OCI-LY7 (cell line): ENCODE measurements at regions not wholly inside any gene's neighbourhood (a gene's known extent, or its start where the extent isn't known, plus 50 kb on each side); places are given as distances from the start of the nearest gene placed in this dataset.

Source experiments
- BruUV-seq: library from RNA; stranded (reverse); fragments of 400-500 nt; replicated peaks from 2 replicates; lab custom pipeline; 2021; lab: Mats Ljungman, UMichigan
- CTCF ChIA-PET: fragments of 300-600 bp; sonication (Branson Sonifier 250); formaldehyde crosslinking; loops from one replicate; lab custom pipeline; 2022; ENCODE audit warnings: antibody characterized with exemption; ENCODE audit not compliant: unreplicated experiment; lab: Charles Lee
- POLR2A ChIA-PET: fragments of 300-600 bp; sonication (Branson Sonifier 250); formaldehyde crosslinking; loops from one replicate; lab custom pipeline; 2022; ENCODE audit warnings: antibody characterized with exemption; lab: Charles Lee
- DNase-seq: peaks from one replicate; pipeline ENCODE4 v3.0.0-alpha.2; 2015; ENCODE audit warnings: low spot score
- H2AFZ ChIP-seq: fragments of 200-600 bp; sonication (generic), shearing (Covaris generic); 2 replicates; pipeline ENCODE4 v1.6.1; 2014; ENCODE audit warnings: mild to moderate bottlenecking, antibody characterized with exemption, low read length, moderate library complexity
- H3K27ac ChIP-seq: fragments of 200-600 bp; sonication (generic); 2 replicates; pipeline ENCODE4 v1.5.1; 2014; ENCODE audit warnings: mixed run types, low read depth, mild to moderate bottlenecking, moderate library complexity, low read length, inconsistent platforms; ENCODE audit not compliant: poor library complexity, severe bottlenecking
- H3K36me3 ChIP-seq: fragments of 200-600 bp; sonication (generic); 2 replicates; pipeline ENCODE4 v1.6.1; 2014; ENCODE audit warnings: mild to moderate bottlenecking, antibody characterized with exemption, low read length, moderate library complexity, mixed read lengths; ENCODE audit not compliant: insufficient read depth
- H3K4me1 ChIP-seq: fragments of 200-600 bp; sonication (generic); 2 replicates; pipeline ENCODE4 v1.5.1; 2014; ENCODE audit warnings: mild to moderate bottlenecking, low read length; ENCODE audit not compliant: insufficient read depth, poor library complexity, severe bottlenecking
- H3K4me2 ChIP-seq: fragments of 200-600 bp; sonication (generic); 2 replicates; pipeline ENCODE4 v1.6.1; 2014; ENCODE audit warnings: mild to moderate bottlenecking, low read length
- H3K4me3 ChIP-seq: fragments of 200-600 bp; sonication (generic); 2 replicates; pipeline ENCODE4 v1.5.1; 2014; ENCODE audit warnings: mild to moderate bottlenecking, low read depth, low read length; ENCODE audit not compliant: poor library complexity, severe bottlenecking
- H3K79me2 ChIP-seq: fragments of 200-600 bp; sonication (generic); 2 replicates; pipeline ENCODE4 v1.6.1; 2016; ENCODE audit warnings: low read depth, mild to moderate bottlenecking, low read length, moderate library complexity, mixed read lengths; ENCODE audit not compliant: insufficient read depth
- H3K9me2 ChIP-seq: fragments of 200-600 bp; sonication (generic); 2 replicates; pipeline ENCODE4 v1.6.1; 2016; ENCODE audit warnings: mild to moderate bottlenecking, low read length, mixed read lengths; ENCODE audit not compliant: insufficient read depth
- H3K9me3 ChIP-seq: fragments of 200-600 bp; sonication (generic); 2 replicates; pipeline ENCODE4 v1.6.1; 2014; ENCODE audit warnings: mild to moderate bottlenecking, mixed run types, low read length, mixed read lengths
- H4K20me1 ChIP-seq: fragments of 200-600 bp; sonication (generic); 2 replicates; pipeline ENCODE4 v1.6.1; 2014; ENCODE audit warnings: mild to moderate bottlenecking, antibody characterized with exemption, low read length, moderate library complexity, mixed read lengths; ENCODE audit not compliant: insufficient read depth
- EZH2phosphoT487 ChIP-seq: fragments of 200-600 bp; sonication (generic); IDR thresholded peaks from 2 replicates; pipeline ENCODE4 v1.6.1; 2018; ENCODE audit warnings: low read depth, borderline replicate concordance, mild to moderate bottlenecking, mixed run types, antibody characterized with exemption, low read length, moderate library complexity, mixed read lengths
- intact Hi-C: fragments of 100-400 bp; cut with micrococcal nuclease; formaldehyde crosslinking; loops from one replicate; pipeline ENCODE4 v1.10.0; 2022; ENCODE audit not compliant: unreplicated experiment
- TF ChIP-seq, protein P1 (sequence below): fragments of 200-600 bp; sonication (generic); conservative IDR thresholded peaks from 2 replicates; pipeline ENCODE4 v1.5.1; 2014; ENCODE audit warnings: mild to moderate bottlenecking, antibody characterized with exemption, low read length, moderate library complexity, mixed read lengths

DNA sequence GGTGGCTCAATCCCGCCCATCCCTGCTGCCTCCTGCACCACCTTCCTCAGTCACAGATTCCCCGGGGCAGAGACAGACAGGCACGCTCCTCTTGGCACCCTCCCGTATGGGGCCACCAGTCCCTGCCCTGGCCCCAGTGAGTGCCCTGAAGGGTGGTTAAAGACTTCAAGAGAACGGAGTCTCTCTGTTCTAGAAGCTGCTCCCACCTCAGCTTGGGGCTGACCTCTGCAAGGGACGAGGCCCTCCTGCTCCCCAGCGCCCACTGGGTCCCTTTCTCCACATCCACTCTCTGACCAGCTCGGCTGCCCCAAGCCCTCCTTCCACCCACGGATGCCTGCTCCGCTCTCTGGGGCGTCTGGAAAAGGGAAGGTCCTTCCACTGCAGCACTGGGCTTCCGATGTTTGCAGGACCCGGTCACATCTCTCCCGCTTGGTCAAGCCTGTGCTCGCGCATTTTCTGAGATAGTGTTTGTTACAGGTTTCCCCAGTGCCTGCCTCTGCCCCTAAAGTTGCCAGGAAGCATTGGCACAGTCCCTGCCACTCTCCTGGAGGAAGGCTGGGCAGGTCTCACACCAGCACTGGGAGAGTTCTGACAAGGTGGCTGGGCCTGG lies 1487.9 kb downstream of the TBC1D22A start:
- no TSS peak for BruUV-seq
- TF ChIP-seq EZH2phosphoT487: no peak
- TF ChIP-seq, protein P1, sequence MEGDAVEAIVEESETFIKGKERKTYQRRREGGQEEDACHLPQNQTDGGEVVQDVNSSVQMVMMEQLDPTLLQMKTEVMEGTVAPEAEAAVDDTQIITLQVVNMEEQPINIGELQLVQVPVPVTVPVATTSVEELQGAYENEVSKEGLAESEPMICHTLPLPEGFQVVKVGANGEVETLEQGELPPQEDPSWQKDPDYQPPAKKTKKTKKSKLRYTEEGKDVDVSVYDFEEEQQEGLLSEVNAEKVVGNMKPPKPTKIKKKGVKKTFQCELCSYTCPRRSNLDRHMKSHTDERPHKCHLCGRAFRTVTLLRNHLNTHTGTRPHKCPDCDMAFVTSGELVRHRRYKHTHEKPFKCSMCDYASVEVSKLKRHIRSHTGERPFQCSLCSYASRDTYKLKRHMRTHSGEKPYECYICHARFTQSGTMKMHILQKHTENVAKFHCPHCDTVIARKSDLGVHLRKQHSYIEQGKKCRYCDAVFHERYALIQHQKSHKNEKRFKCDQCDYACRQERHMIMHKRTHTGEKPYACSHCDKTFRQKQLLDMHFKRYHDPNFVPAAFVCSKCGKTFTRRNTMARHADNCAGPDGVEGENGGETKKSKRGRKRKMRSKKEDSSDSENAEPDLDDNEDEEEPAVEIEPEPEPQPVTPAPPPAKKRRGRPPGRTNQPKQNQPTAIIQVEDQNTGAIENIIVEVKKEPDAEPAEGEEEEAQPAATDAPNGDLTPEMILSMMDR: no peak
- H3K4me3 ChIP-seq: no peak overlapping the region
- ChIA-PET POLR2A (no interaction called here), CTCF (no interaction called here)
- H4K20me1 ChIP-seq: no peaks in the 10 kb centered on the region
- no peaks in the 10 kb centered on the region for H3K9me3 ChIP-seq
- H3K9me2 ChIP-seq: no peaks in the 10 kb centered on the region
- H2AFZ ChIP-seq: no peak overlapping the region
- no peak overlapping the region for H3K27ac ChIP-seq
- H3K4me2 ChIP-seq: no peak overlapping the region
- H3K4me1 ChIP-seq: no peaks in the 10 kb centered on the region
- intact Hi-C loops: no loop called here
- H3K36me3 ChIP-seq: no peaks in the 10 kb centered on the region
- no peak for DNase-seq
- no peaks in the 10 kb centered on the region for H3K79me2 ChIP-seq

DNA sequence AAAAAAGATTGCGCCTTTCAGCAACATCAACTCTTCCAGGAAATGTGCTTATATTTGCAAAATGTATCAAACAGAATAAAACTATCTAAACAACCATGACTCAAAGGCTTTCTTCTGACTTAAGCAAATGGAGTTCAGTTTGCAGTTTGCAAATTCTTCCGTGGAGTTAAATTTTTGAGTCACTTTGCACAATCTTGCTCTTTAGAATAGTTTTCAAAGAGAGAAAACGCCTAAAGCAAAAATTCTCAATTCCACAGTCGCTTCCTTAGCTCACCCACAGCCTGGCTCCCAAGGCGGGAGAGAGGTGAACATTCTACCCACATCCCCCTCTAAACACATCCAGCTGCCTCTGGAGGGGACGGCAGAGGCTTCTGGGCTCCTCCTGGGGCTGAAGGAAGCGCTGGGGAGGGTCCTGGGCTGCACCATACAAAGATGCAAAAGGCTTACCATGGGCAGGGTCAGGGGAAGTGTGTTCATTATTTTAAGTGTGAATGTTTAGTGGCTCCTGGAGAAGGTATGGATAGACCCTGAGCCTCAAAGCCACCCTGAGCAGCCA lies 1487.3 kb downstream of the TBC1D22A start:
- Histone ChIP-seq H3K79me2 (no peaks in the 10 kb centered on the region), H3K36me3 (no peaks in the 10 kb centered on the region), H3K4me2 (no peak overlapping the region), H3K9me3 (no peaks in the 10 kb centered on the region), H4K20me1 (no peaks in the 10 kb centered on the region), H3K27ac (no peak overlapping the region), H3K4me3 (no peak overlapping the region), H3K4me1 (no peaks in the 10 kb centered on the region), H3K9me2 (no peaks in the 10 kb centered on the region), H2AFZ (no peak overlapping the region)
- POLR2A ChIA-PET: no interaction called here
- intact Hi-C loops: no loop called here
- no peak for TF ChIP-seq EZH2phosphoT487
- TF ChIP-seq, protein P1: no peak
- CTCF ChIA-PET: no interaction called here
- no TSS peak for BruUV-seq
- DNase-seq: no peak

DNA sequence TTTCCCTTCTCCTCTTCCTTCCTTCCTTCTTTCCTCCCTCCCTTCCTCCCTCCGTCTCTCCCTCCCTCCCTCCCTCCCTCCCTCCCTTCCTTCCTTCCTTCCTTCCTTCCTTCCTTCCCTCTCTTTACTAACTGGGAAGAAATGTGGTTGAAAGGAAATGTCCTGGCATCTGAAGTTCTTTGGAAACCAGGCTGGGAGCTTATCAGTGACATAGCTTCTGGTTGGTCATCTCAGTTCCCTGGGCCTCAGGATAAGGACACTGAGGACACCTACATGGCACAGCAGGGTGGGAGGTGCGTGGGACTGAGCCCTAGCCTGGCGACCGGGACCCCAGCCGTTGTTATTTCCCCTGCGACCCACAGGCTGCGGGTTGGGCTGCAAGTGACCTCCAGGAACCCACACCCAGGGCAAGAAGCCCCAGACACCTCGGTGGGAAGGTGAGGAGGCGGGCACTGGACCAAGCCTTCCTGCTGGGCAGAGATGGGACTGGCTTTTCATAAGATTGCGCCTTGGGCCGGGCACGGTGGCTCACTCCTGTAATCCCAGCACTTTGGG lies 1486.5 kb downstream of the TBC1D22A start:
- no peak for TF ChIP-seq EZH2phosphoT487
- TF ChIP-seq, protein P1: no peak
- intact Hi-C loops: no loop called here
- BruUV-seq: no TSS peak

More for the DNA sequence above, 1486.5 kb downstream of the TBC1D22A start:
- POLR2A ChIA-PET: no interaction called here
- DNase-seq: no peak
- CTCF ChIA-PET: interaction anchor here (0.5 kb wide), 1 partner anchor 9 kb away, joined by 5 read pairs; no protein-coding TSS in a partner anchor
- H3K4me1 ChIP-seq: no peaks in the 10 kb centered on the region
- H3K36me3 ChIP-seq: no peaks in the 10 kb centered on the region
- H4K20me1 ChIP-seq: no peaks in the 10 kb centered on the region
- no peak overlapping the region for H2AFZ ChIP-seq
- no peak overlapping the region for H3K27ac ChIP-seq
- H3K9me2 ChIP-seq: no peaks in the 10 kb centered on the region
- no peaks in the 10 kb centered on the region for H3K9me3 ChIP-seq
- H3K4me3 ChIP-seq: no peak overlapping the region
- no peak overlapping the region for H3K4me2 ChIP-seq
- H3K79me2 ChIP-seq: no peaks in the 10 kb centered on the region
